ENCODE measurements at regions not wholly inside any gene's neighbourhood (a gene's known extent, or its start where the extent isn't known, plus 50 kb on each side); places are given as distances from the start of the nearest gene placed in this dataset.

DNA sequence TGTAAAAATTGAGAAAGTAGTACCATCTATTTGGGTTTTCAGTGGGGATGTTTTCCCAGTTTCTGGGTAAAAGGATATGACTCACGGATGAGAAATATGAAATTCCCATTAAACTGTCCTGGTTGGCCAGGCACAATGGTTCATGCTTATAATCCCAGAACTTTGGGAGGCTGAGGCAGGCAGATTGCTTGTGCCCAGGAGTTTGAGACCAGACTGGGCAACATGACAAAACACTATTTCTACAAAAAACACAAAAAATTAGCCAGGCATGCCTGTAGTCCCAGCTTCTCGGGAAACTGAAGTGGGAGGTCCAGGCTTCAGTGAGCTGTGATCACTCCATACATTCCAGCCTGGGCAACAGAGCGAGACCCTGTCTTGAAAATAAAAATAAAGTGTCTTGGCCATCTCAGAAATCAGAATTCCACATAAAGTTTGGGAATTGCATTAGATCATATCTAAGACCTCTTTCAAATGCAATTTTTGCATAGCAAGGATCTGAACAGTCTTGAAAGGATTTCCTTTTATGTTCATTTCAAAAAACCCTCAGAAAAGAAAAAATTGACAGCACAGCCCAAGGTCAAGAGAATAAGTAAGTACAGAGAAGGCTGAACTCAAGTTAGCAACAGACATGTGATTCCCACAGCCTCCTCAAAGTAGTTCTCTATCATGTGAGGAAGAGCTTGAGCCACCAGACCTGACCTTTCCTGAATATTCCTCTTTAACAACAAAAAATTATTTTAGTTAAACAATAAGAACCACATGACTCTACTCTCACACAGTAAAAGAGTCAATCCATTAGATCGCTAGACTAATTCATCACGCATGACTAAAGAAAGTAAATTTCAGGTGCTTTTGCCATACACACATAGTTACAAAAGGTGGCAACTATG, 141.5 kb upstream of the CAV2 start:
- TF ChIP-seq CTCF (IDR thresholded peaks at IDR 0.05) (no peak), POLR2A (IDR thresholded peaks at IDR 0.05) (no peak)
